Trophoblast cell (in vitro differentiated cells and primary cell): ENCODE measurements at regions not wholly inside any gene's neighbourhood (a gene's known extent, or its start where the extent isn't known, plus 50 kb on each side); places are given as distances from the start of the nearest gene placed in this dataset.

Experiments used
- DNase-seq, 2 donors: peaks; one replicate each; pipeline ENCODE4 v3.0.0-alpha.2; 2016
- H2AFZ ChIP-seq: 2 replicates; pipeline ENCODE4 v1.6.1; 2013; ENCODE audit warnings: low read length, moderate library complexity, mild to moderate bottlenecking; ENCODE audit not compliant: insufficient read depth, poor library complexity
- H2AK5ac ChIP-seq: 2 replicates; pipeline ENCODE4 v1.6.1; 2013; ENCODE audit warnings: mild to moderate bottlenecking, low read length
- H2BK120ac ChIP-seq: 2 replicates; pipeline ENCODE4 v1.6.1; 2013; ENCODE audit warnings: low read length, mild to moderate bottlenecking, moderate library complexity; ENCODE audit not compliant: insufficient read depth, poor library complexity
- H2BK12ac ChIP-seq: 2 replicates; pipeline ENCODE4 v1.6.1; 2013; ENCODE audit warnings: mild to moderate bottlenecking, low read length, moderate library complexity
- H2BK5ac ChIP-seq: 2 replicates; pipeline ENCODE4 v1.6.1; 2013; ENCODE audit warnings: low read length, low read depth, moderate library complexity, mild to moderate bottlenecking; ENCODE audit not compliant: poor library complexity
- H3K14ac ChIP-seq: 2 replicates; pipeline ENCODE4 v1.6.1; 2013; ENCODE audit warnings: mild to moderate bottlenecking, low read length
- H3K18ac ChIP-seq: 2 replicates; pipeline ENCODE4 v1.6.1; 2013; ENCODE audit warnings: mild to moderate bottlenecking, low read length
- H3K23ac ChIP-seq: 2 replicates; pipeline ENCODE4 v1.6.1; 2013; ENCODE audit warnings: low read length
- H3K27ac ChIP-seq: 2 replicates; pipeline ENCODE4 v1.5.1; 2013; ENCODE audit warnings: low read depth, mild to moderate bottlenecking, inconsistent platforms, low read length, moderate library complexity
- H3K27me3 ChIP-seq: 2 replicates; pipeline ENCODE4 v1.6.1; 2013; ENCODE audit warnings: inconsistent platforms, mild to moderate bottlenecking, low read length, moderate library complexity; ENCODE audit not compliant: insufficient read depth
- H3K36me3 ChIP-seq, 2 experiments: 1 replicate in 1 of 2; 2 replicates in 1 of 2; pipeline ENCODE4 v1.6.1; 2013; ENCODE audit warnings: low read length in 2 of 2, mild to moderate bottlenecking in 2 of 2, moderate library complexity in 1 of 2; ENCODE audit not compliant: insufficient read depth in 2 of 2, control insufficient read depth in 1 of 2
- H3K4ac ChIP-seq: 2 replicates; pipeline ENCODE4 v1.6.1; 2013; ENCODE audit warnings: low read depth, mild to moderate bottlenecking, low read length, moderate library complexity
- H3K4me1 ChIP-seq, 2 experiments: 1 replicate in 1 of 2; 2 replicates in 1 of 2; pipeline ENCODE4 v1.6.1; 2013; ENCODE audit warnings: low read length in 2 of 2, mild to moderate bottlenecking in 2 of 2, moderate library complexity in 1 of 2; ENCODE audit not compliant: insufficient read depth in 2 of 2, control insufficient read depth in 1 of 2
- H3K4me2 ChIP-seq: 2 replicates; pipeline ENCODE4 v1.6.1; 2013; ENCODE audit warnings: inconsistent platforms, mild to moderate bottlenecking, low read length, moderate library complexity
- H3K4me3 ChIP-seq: 2 replicates; pipeline ENCODE4 v1.5.1; 2013; ENCODE audit warnings: mild to moderate bottlenecking, low read depth, low read length, inconsistent platforms
- H3K79me1 ChIP-seq: one replicate; pipeline ENCODE4 v1.6.1; 2013; ENCODE audit warnings: low read length
- H3K79me2 ChIP-seq: 2 replicates; pipeline ENCODE4 v1.6.1; 2013; ENCODE audit warnings: low read length, mild to moderate bottlenecking; ENCODE audit not compliant: control insufficient read depth, insufficient read depth, poor library complexity
- H3K9ac ChIP-seq: 2 replicates; pipeline ENCODE4 v1.6.1; 2013; ENCODE audit warnings: mild to moderate bottlenecking, low read length
- H3K9me3 ChIP-seq: 2 replicates; pipeline ENCODE4 v1.6.1; 2013; ENCODE audit warnings: low read depth, mild to moderate bottlenecking, control low read depth, inconsistent platforms, low read length; ENCODE audit not compliant: insufficient read depth
- H4K12ac ChIP-seq: 2 replicates; pipeline ENCODE4 v1.6.1; 2013; ENCODE audit warnings: low read depth, mild to moderate bottlenecking, low read length, moderate library complexity
- H4K8ac ChIP-seq: 2 replicates; pipeline ENCODE4 v1.6.1; 2013; ENCODE audit warnings: low read depth, mild to moderate bottlenecking, low read length, moderate library complexity
- H4K91ac ChIP-seq: one replicate; pipeline ENCODE4 v1.6.1; 2013; ENCODE audit warnings: low read depth, mild to moderate bottlenecking, low read length, moderate library complexity
- WGBS: extraction: QIAGEN DNeasy Blood & Tissue Kit; methylation state at CpG from one replicate; pipeline ENCODE4 v1.1.7; 2013; ENCODE audit warnings: missing lambda C conversion rate; ENCODE audit not compliant: insufficient read length, insufficient coverage; ENCODE audit errors: extremely low coverage; 5-methylcytosine and 5-hydroxymethylcytosine counted together

DNA sequence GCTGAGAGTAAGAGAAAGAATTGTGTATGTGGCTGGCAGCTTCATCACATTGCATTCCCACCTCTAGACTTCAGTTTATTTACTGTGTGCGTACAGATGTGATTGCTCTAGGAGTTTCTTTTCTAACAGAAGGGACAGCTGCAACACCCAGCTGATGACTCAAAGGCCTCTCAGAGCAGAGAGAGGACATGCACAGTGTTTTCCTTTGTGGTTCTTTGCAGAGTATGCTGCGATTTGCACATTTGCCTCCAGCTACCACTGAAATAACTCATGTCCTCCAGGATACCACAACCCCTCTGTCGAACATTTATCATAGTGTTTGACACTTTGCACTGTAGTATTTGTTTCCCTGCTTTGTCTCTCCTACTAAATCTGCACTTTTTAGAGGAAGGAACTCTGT lies 294.1 kb downstream of the STIM2 start:
- no peak overlapping the region for H4K8ac ChIP-seq
- H3K18ac ChIP-seq = no peak overlapping the region

GRCh38 chr4:27161191-27161590 lies 300.6 kb downstream of the STIM2 start:
- H2BK120ac ChIP-seq = no peak overlapping the region
- no peak overlapping the region for H2AK5ac ChIP-seq
- no peaks in the 10 kb centered on the region for H3K27me3 ChIP-seq

More for the DNA sequence above, 294.1 kb downstream of the STIM2 start:
- H2BK5ac ChIP-seq = no peak overlapping the region
- no peaks in the 10 kb centered on the region for H3K27me3 ChIP-seq
- H3K4ac ChIP-seq = no peak overlapping the region
- peaks cover 0 to 1% of the 10 kb centered on the region in 2 experiments for H3K4me1 ChIP-seq
- WGBS = no CpG with 5 or more reads among the region's 3 CpGs
- H2AFZ ChIP-seq = no peak overlapping the region
- H3K9me3 ChIP-seq = no peaks in the 10 kb centered on the region
- no peak overlapping the region for H3K27ac ChIP-seq
- H2BK120ac ChIP-seq = no peak overlapping the region
- no peak for DNase-seq
- no peak overlapping the region for H3K4me2 ChIP-seq
- H2AK5ac ChIP-seq = no peak overlapping the region
- H3K14ac ChIP-seq = no peak overlapping the region
- H4K12ac ChIP-seq = no peak overlapping the region
- no peak overlapping the region for H3K4me3 ChIP-seq
- no peaks in the 10 kb centered on the region for H3K36me3 ChIP-seq
- no peak overlapping the region for H4K91ac ChIP-seq
- H3K79me1 ChIP-seq = peaks cover 3% of the 10 kb centered on the region
- H3K23ac ChIP-seq = no peak overlapping the region
- no peak overlapping the region for H2BK12ac ChIP-seq
- no peaks in the 10 kb centered on the region for H3K79me2 ChIP-seq
- H3K9ac ChIP-seq = no peak overlapping the region

GRCh38 chr4:27168783-27169182 lies 308.1 kb downstream of the STIM2 start:
- H3K4ac ChIP-seq = no peak overlapping the region
- H3K79me1 ChIP-seq = no peaks in the 10 kb centered on the region
- H4K91ac ChIP-seq = no peak overlapping the region
- H3K14ac ChIP-seq = no peak overlapping the region
- no peak overlapping the region for H3K9ac ChIP-seq
- H2BK5ac ChIP-seq = no peak overlapping the region
- H3K27ac ChIP-seq = no peak overlapping the region
- H3K23ac ChIP-seq = no peak overlapping the region
- H3K4me3 ChIP-seq = no peak overlapping the region
- no peaks in the 10 kb centered on the region for H3K36me3 ChIP-seq
- H3K4me1 ChIP-seq = no peaks in the 10 kb centered on the region
- H4K12ac ChIP-seq = no peak overlapping the region
- peaks cover 2% of the 10 kb centered on the region for H3K9me3 ChIP-seq
- no peak overlapping the region for H3K4me2 ChIP-seq
- no peak overlapping the region for H3K18ac ChIP-seq
- H2AK5ac ChIP-seq = no peak overlapping the region
- H3K27me3 ChIP-seq = no peaks in the 10 kb centered on the region
- H2BK12ac ChIP-seq = no peak overlapping the region
- WGBS = no CpG with 5 or more reads among the region's 1 CpG
- H2BK120ac ChIP-seq = no peak overlapping the region
- H2AFZ ChIP-seq = no peak overlapping the region
- no peak overlapping the region for H4K8ac ChIP-seq
- H3K79me2 ChIP-seq = no peaks in the 10 kb centered on the region
- DNase-seq = no peak

More at GRCh38 chr4:27161191-27161590, 300.6 kb downstream of the STIM2 start:
- Histone ChIP-seq H3K14ac (no peak overlapping the region), H3K36me3 (no peaks in the 10 kb centered on the region), H3K9ac (no peak overlapping the region), H3K4me3 (no peak overlapping the region), H3K4ac (no peak overlapping the region), H4K8ac (no peak overlapping the region), H3K9me3 (no peaks in the 10 kb centered on the region), H4K12ac (no peak overlapping the region), H2BK12ac (no peak overlapping the region), H3K18ac (no peak overlapping the region), H3K4me2 (no peak overlapping the region), H4K91ac (no peak overlapping the region), H3K23ac (no peak overlapping the region), H2AFZ (no peak overlapping the region), H2BK5ac (no peak overlapping the region), H3K79me2 (no peaks in the 10 kb centered on the region), H3K79me1 (no peaks in the 10 kb centered on the region), H3K4me1 (no peaks in the 10 kb centered on the region), H3K27ac (no peak overlapping the region)
- DNase-seq = no peak
- WGBS = no CpG with 5 or more reads among the region's 4 CpGs

GRCh38 chr4:27173280-27173679 lies 312.6 kb downstream of the STIM2 start:
- WGBS = no CpG with 5 or more reads among the region's 7 CpGs
- no peak overlapping the region for H3K23ac ChIP-seq
- no peak overlapping the region for H2AK5ac ChIP-seq
- no peak overlapping the region for H4K91ac ChIP-seq
- no peaks in the 10 kb centered on the region for H3K79me1 ChIP-seq
- H2BK12ac ChIP-seq = no peak overlapping the region
- peaks cover 2% of the 10 kb centered on the region for H3K9me3 ChIP-seq
- no peak overlapping the region for H2BK5ac ChIP-seq
- H3K14ac ChIP-seq = no peak overlapping the region
- H3K27me3 ChIP-seq = no peaks in the 10 kb centered on the region
- H3K18ac ChIP-seq = no peak overlapping the region
- no peak overlapping the region for H3K4me2 ChIP-seq
- no peak overlapping the region for H3K4ac ChIP-seq
- no peak overlapping the region for H2BK120ac ChIP-seq
- DNase-seq = no peak
- H3K79me2 ChIP-seq = no peaks in the 10 kb centered on the region
- no peak overlapping the region for H3K9ac ChIP-seq
- no peaks in the 10 kb centered on the region for H3K4me1 ChIP-seq
- no peak overlapping the region for H4K12ac ChIP-seq
- no peak overlapping the region for H2AFZ ChIP-seq
- no peak overlapping the region for H3K4me3 ChIP-seq
- no peak overlapping the region for H4K8ac ChIP-seq
- H3K27ac ChIP-seq = no peak overlapping the region
- no peaks in the 10 kb centered on the region for H3K36me3 ChIP-seq
